BJ (cell line): ENCODE measurements at regions not wholly inside any gene's neighbourhood (a gene's known extent, or its start where the extent isn't known, plus 50 kb on each side); places are given as distances from the start of the nearest gene placed in this dataset.

ENCODE experiments used
- CTCF ChIA-PET: fragments of 350-600 bp; formaldehyde crosslinking; extraction: SDS; loops from one replicate; lab custom pipeline; 2021; ENCODE audit warnings: antibody characterized with exemption, inconsistent platforms; lab: Yijun Ruan, JAX
- POLR2A ChIA-PET: fragments of 300-600 bp; sonication (Branson Sonifier 250); formaldehyde crosslinking; extraction: SDS; loops from one replicate; lab custom pipeline; 2021; ENCODE audit warnings: antibody characterized with exemption; lab: Charles Lee
- DNase-seq: peaks from one replicate; pipeline ENCODE4 v3.0.0-alpha.2; 2011; ENCODE audit warnings: low read depth
- H3K27me3 ChIP-seq: 2 replicates; pipeline ENCODE4 v1.6.0; 2011; ENCODE audit warnings: low read length; ENCODE audit not compliant: control insufficient read depth, insufficient read depth
- H3K36me3 ChIP-seq: 2 replicates; pipeline ENCODE4 v1.5.1; 2011; ENCODE audit warnings: low read length; ENCODE audit not compliant: control insufficient read depth, insufficient read depth
- H3K4me3 ChIP-seq: 2 replicates; pipeline ENCODE4 v1.5.1; 2011; ENCODE audit warnings: low read depth, mild to moderate bottlenecking, control low read depth, low read length
- TF ChIP-seq, protein P1 (sequence below): IDR thresholded peaks from 2 replicates; pipeline ENCODE4 v1.5.1; 2011; ENCODE audit warnings: low read depth, mild to moderate bottlenecking, control low read depth, inconsistent platforms, low read length, moderate library complexity; ENCODE audit not compliant: insufficient read depth

DNA sequence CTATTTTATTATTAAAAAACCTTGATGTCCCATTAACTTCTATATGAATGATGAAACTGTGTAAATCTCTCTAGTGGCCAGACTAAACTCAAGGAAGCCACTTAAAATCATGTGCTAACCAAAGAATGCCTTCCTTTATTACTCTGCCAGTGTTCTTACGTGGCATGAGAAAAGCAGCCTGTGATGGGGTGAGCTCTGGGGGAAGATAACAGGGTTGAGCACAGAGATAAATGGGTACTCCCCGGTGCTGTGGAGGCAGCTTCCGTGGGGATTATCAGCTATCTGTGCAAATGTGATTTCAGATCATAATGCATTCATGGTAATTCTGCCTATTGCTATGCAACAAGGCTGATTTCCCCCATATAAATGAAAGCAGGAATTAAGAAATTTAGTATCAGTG is 181.3 kb downstream of the CAVIN4 start:
- H3K4me3 ChIP-seq: no peak overlapping the region
- no peaks in the 10 kb centered on the region for H3K27me3 ChIP-seq
- CTCF ChIA-PET: no interaction called here
- DNase-seq: no peak
- no peaks in the 10 kb centered on the region for H3K36me3 ChIP-seq
- TF ChIP-seq, protein P1, sequence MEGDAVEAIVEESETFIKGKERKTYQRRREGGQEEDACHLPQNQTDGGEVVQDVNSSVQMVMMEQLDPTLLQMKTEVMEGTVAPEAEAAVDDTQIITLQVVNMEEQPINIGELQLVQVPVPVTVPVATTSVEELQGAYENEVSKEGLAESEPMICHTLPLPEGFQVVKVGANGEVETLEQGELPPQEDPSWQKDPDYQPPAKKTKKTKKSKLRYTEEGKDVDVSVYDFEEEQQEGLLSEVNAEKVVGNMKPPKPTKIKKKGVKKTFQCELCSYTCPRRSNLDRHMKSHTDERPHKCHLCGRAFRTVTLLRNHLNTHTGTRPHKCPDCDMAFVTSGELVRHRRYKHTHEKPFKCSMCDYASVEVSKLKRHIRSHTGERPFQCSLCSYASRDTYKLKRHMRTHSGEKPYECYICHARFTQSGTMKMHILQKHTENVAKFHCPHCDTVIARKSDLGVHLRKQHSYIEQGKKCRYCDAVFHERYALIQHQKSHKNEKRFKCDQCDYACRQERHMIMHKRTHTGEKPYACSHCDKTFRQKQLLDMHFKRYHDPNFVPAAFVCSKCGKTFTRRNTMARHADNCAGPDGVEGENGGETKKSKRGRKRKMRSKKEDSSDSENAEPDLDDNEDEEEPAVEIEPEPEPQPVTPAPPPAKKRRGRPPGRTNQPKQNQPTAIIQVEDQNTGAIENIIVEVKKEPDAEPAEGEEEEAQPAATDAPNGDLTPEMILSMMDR: no peak
- POLR2A ChIA-PET: no interaction called here

DNA sequence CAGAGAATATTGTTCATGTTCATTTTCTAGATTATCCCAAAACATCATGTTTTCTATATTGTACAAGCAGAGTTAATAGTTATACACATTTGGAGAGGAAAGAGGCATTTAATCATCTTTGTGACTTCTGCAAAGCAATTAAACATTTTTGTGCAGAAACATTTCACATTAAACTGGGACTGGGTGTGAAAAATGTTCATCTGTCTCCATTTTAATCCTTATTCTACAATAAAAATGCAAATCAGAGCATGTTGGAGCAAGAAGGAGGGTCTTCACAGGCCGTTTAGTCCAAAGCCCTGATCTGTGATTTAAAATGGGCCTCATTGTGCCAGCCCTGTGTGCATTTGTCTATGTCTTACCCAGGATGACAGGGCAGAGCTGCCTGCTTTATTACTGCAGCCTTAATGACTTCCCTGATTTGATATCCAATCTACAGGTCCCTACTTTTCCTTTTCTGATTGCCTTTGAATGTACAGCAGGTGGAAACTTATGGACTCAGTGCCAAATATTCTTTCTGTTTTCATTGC is 183.5 kb downstream of the CAVIN4 start:
- DNase-seq: no peak
- Histone ChIP-seq H3K36me3 (no peaks in the 10 kb centered on the region), H3K4me3 (no peak overlapping the region), H3K27me3 (no peaks in the 10 kb centered on the region)
- TF ChIP-seq, protein P1: no peak
- ChIA-PET POLR2A (no interaction called here), CTCF (no interaction called here)

DNA sequence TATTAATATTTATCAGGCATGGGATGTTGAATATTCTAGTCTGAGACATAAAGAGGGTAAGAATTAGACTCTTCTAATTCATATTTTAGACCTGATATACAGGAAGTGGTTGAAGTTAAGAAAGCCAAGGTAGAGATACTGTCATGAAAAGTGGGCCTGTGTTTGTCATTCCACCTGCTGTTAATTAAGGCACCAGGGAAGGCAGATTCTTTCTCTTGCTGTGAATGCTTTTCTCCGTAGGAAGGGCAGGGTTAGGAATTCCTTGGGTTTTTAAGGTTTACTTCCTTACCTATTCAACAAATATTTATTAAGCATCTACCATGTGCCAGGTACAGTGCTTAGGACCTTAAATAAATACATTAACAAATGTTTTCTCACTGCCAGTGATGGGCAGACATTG is 196.4 kb downstream of the CAVIN4 start:
- TF ChIP-seq, protein P1: no peak
- ChIA-PET CTCF (no interaction called here), POLR2A (no interaction called here)
- Histone ChIP-seq H3K4me3 (no peak overlapping the region), H3K36me3 (no peaks in the 10 kb centered on the region), H3K27me3 (no peaks in the 10 kb centered on the region)
- no peak for DNase-seq

DNA sequence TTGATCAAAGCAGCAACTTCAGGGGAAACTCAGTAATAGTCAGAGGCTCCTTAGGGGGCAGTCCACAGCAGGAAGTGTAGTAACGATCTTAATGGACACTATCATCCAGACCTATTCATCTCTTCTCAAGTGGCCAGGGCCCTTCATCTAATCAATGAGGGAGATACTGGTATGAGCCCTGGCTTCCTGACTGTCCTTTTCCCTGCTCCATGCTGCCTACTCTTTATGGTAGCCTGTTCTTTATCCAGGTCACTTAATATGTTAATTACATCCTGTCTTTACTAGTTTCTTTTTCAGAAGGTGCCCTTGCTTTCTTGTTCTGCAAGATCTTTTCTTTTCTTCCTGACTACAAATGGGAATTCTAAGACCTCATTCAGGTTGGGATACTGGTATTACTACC is 197.1 kb downstream of the CAVIN4 start:
- Histone ChIP-seq H3K27me3 (no peaks in the 10 kb centered on the region), H3K36me3 (no peaks in the 10 kb centered on the region), H3K4me3 (no peak overlapping the region)
- CTCF ChIA-PET: no interaction called here
- TF ChIP-seq, protein P1: no peak
- no peak for DNase-seq
- POLR2A ChIA-PET: no interaction called here

DNA sequence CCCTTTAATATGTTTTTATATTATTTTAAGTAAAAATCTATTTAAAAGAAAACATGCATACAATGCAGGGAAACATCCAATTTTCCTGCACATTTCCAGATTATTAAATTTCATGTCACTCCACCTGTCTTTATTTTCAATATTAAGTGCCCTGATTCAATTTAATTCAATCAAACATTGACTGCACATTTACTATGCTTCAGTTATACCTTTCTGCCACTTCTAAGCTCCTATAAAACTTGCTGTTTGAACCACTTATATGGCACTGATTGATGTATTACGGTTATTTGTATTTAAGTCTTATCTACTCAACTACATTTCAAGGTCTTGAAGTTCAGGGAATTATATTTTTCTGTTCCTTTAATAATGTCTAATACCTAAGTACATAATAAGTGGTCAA is 198.0 kb downstream of the CAVIN4 start:
- ChIA-PET CTCF (no interaction called here), POLR2A (no interaction called here)
- no peaks in the 10 kb centered on the region for H3K36me3 ChIP-seq
- H3K4me3 ChIP-seq: no peak overlapping the region
- TF ChIP-seq, protein P1: no peak
- H3K27me3 ChIP-seq: no peaks in the 10 kb centered on the region
- no peak for DNase-seq
